ENCODE measurements at regions not wholly inside any gene's neighbourhood (a gene's known extent, or its start where the extent isn't known, plus 50 kb on each side); places are given as distances from the start of the nearest gene placed in this dataset.

- DNase-seq (ENCODE audit: low read depth) = no peak
These were observed 173.4 kb upstream of the SESN3 start for GRCh38 chr11:95404370-95404769.

DNA sequence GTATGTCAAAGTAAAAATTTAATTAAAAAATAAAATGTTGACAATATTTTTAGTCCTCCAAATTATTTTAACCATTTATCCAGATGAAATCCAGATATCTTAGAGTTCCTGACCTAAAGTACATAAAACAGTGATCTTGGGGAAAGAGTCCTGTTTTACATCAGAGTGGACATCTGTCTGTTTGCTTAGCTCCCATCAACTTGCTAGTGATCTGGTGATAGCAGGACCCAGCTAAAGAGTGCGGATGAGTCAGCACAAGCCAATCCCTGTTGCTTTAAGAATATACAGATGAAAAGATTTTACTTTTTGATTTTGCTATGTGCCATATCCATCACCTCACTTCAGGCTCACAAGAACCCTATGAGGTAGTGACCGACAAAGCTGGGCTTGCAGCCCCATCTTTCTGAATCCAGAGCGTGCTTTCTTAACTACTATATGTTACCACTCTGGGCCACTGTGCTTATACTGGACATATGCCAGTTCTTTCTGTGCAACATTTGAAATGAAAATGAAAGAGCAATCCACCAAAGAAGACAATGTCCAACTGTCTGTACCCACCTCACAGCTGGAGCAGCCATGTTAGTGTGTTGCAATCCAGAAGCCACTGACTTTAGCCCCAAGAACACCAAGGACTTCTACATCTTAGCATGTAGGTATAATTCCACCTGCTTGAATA lies 167.6 kb upstream of the SESN3 start:
- DNase-seq (ENCODE audit: low read depth) = no peak

DNA sequence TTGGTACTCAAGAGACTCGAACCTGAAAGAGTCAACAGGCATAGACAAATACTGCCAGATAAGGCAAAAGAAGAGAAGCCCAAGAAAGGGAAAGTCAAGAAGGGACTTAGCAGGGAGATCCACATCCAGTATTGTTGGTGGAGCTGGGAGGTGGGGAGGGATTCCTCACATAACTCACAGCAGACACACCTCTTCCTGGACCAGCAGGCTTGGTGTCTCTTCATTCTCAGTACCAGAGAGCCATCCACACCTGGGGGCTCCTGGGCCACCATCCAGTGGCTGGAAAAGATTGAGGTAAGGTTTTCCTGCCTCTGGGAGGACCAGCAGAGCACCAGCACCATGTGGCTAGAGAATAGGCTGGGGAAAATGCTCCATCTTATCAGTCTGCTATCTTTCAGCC lies 161.6 kb upstream of the SESN3 start:
- no peak for DNase-seq (ENCODE audit: low read depth)

GRCh38 chr11:95389427-95389826 lies 158.4 kb upstream of the SESN3 start:
- DNase-seq (ENCODE audit: low read depth) = no peak

- DNase-seq (ENCODE audit: low read depth) = no peak
These were observed 157.1 kb upstream of the SESN3 start for GRCh38 chr11:95388086-95388485.

- no peak for DNase-seq (ENCODE audit: low read depth)
These were observed 156.3 kb upstream of the SESN3 start for GRCh38 chr11:95387325-95387724.

DNA sequence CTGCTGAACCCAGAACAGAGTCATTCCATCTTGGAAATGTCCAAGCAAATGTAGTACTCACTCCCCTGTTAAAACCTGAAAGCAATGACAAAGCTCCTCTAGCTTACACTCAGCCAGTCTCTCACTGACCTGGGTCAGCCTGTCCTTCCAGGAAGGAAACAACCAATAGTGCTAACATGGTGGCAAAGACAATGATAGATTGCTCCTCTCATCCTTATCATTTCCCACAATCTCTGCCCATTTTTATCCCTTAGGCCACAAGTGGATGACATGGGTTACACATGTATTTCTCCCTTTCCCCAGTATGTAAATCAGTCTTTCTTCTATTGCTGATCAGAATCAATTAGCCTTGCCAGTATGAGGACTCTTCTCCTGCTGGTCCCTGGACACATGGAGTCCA lies 154.6 kb upstream of the SESN3 start:
- no peak for DNase-seq (ENCODE audit: low read depth)

DNA sequence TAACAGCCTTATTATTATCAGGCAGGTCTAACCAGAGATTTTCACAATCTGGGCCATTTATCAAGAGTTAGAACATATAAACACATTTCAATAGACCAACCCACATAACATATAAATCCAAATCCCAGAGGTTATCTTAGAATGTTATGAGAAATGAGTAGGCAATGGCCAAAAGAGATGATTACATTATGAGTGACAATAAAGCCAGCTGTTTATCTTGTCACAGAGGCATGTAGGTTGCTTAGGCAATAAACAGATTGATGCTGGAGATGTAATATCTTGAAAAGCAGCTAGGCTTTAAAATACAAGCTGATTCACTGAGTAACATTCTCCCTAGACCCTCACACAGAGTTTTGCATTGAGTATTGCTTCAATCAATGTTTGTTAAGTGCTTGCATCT lies 148.5 kb upstream of the SESN3 start:
- no peak for DNase-seq (ENCODE audit: low read depth)

GRCh38 chr11:95378789-95379188 lies 147.8 kb upstream of the SESN3 start:
- no peak for DNase-seq (ENCODE audit: low read depth)

- DNase-seq (ENCODE audit: low read depth) = no peak
These were observed 147.1 kb upstream of the SESN3 start for GRCh38 chr11:95378111-95378510.

- no peak for DNase-seq (ENCODE audit: low read depth)
These were observed 144.9 kb upstream of the SESN3 start for GRCh38 chr11:95375886-95376285.

- no peak for DNase-seq (ENCODE audit: low read depth)
These were observed 144.4 kb upstream of the SESN3 start for GRCh38 chr11:95375451-95375850.

- no peak for DNase-seq (ENCODE audit: low read depth)
These were observed 143.1 kb upstream of the SESN3 start for GRCh38 chr11:95374105-95374504.

DNA sequence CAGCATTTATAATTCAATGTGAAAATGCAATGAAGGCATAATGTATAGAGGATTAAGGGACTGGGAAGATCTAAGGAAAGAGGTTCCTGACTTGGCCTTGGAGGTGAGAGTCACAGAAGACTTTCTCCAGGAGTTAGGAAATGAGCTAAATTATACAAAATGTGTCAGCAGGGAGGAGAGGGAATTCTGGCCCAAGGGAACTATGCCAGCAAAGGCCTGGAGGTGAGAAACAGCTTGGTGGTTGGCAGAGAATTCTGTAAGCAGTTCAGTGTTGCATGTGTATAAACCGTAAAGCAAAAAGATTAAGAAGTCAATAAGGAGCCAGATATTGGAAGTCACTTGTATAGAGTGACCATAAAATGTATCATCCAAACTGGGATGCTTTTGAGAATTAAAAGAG lies 142.2 kb upstream of the SESN3 start:
- no peak for DNase-seq (ENCODE audit: low read depth)

GRCh38 chr11:95372097-95372656 lies 141.2 kb upstream of the SESN3 start:
- no peak for DNase-seq (ENCODE audit: low read depth)

DNA sequence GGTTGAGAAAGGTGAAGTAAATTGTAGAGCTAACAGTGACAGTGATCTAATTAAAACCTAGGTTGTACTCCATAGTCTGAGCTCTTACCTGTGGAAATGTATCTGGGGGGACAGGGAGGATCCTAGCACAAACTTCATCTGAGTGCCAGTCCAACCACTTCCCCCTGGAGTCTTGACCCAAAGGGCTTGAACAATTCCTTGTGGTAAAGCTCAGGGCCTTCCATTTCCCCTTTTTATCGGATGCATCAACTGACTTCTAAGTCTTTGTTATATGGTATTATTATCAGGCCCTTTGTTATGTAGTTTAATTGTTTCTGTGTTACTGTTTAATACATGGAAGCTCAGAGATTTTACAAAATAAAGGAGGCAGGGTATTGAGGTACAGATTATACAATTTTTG lies 140.2 kb upstream of the SESN3 start:
- no peak for DNase-seq (ENCODE audit: low read depth)

- no peak for DNase-seq (ENCODE audit: low read depth)
These were observed 136.7 kb upstream of the SESN3 start for GRCh38 chr11:95367726-95368125.

DNA sequence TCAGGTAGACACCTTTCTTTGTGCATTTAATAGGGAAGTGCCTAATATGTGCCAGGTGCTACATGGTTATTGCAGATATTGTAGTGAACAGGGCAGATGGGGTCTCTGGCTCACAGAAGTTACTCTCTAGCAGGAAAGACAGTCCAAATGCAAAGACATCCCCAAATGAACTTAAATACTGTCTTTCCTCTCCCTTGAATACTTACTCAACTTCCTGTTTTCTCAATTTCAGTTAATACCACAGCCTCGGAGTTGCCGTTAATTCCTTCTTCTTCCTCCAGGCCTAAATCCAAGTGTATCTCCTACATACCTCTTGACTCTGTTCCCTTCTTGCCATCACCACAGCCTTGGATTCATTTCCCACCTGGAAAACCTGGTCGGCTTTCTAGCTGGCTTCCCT lies 134.3 kb upstream of the SESN3 start:
- no peak for DNase-seq (ENCODE audit: low read depth)

DNA sequence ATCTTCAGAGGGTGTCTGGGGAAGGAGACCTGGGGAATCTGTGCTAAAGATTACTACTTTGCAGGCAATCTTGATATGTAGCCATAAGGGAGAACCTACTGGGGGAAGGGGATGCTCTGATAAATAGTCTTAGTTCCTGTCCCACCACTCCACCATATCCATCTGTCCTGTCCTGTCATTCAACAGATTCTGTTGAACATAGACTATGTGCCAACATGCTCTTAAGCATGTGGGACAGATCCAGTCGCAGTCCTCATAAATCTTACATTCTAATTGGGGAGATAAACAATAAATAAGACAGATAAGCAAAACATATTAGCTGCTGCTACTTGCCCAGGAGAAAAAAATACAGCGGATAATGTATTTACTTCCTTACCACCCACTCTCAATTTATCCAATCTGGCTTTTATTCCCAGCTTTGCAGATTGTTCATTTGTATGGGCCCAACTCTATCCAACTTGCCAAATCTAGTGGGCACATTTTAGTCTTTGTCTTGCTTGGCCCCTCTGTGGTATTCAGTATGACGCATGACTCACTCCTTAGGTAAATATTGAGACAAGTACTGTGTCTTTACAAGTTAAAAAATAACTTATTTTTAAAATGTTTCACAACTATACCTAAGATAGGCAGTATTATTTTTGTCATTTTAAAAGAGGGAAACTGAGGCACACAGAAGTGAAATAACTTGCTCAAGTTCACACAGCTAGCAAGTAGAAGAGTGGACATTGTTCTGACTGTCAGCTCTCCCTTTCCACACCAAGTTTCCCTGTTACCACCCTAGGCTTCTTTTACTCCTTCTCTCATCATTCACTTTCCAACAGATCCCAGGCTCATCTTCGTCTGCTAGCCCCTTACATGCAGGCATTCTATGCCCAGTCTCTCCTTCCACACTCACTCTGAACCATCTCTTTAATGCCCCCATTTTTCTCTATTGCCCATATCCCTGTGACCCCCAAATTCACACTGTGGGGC lies 133.6 kb upstream of the SESN3 start:
- no peak for DNase-seq (ENCODE audit: low read depth)

- DNase-seq (ENCODE audit: low read depth) = no peak
These were observed 132.7 kb upstream of the SESN3 start for GRCh38 chr11:95363708-95364107.

GRCh38 chr11:95363164-95363563 lies 132.2 kb upstream of the SESN3 start:
- DNase-seq (ENCODE audit: low read depth) = no peak

- no peak for DNase-seq (ENCODE audit: low read depth)
These were observed 130.2 kb upstream of the SESN3 start for GRCh38 chr11:95361180-95361579.

Measured in myocyte (in vitro differentiated cells).